SHP77 treated with DMSO at 0.1 percent for 48 hours (cell line): ENCODE measurements at regions not wholly inside any gene's neighbourhood (a gene's known extent, or its start where the extent isn't known, plus 50 kb on each side); places are given as distances from the start of the nearest gene placed in this dataset.
A peak's percentile ranks its signal among the peaks of the same experiment; 100 is the strongest.

Experiments used
- DNase-seq: peaks from one replicate; lab custom pipeline; 2025; lab: John Stamatoyannopoulos, UW

GRCh38 chr15:98144388-98144787, 183.9 kb downstream of the ARRDC4 start:
- DNase-seq = no peak

GRCh38 chr15:98146031-98146820, 185.7 kb downstream of the ARRDC4 start:
- DNase-seq = no peak

- no peak for DNase-seq
Observed at GRCh38 chr15:98147415-98147814, 186.9 kb downstream of the ARRDC4 start.

GRCh38 chr15:98150084-98150483, 189.6 kb downstream of the ARRDC4 start:
- DNase-seq = no peak

GRCh38 chr15:98150536-98150935, 190.0 kb downstream of the ARRDC4 start:
- no peak for DNase-seq

- DNase-seq = no peak
Observed at GRCh38 chr15:98151096-98151495, 190.6 kb downstream of the ARRDC4 start.

- DNase-seq = no peak
Observed at GRCh38 chr15:98152156-98152555, 191.7 kb downstream of the ARRDC4 start.

GRCh38 chr15:98154863-98155262, 194.4 kb downstream of the ARRDC4 start:
- no peak for DNase-seq

- DNase-seq = no peak
Observed at GRCh38 chr15:98155356-98155755, 194.9 kb downstream of the ARRDC4 start.

- no peak for DNase-seq
Observed at GRCh38 chr15:98160236-98160635, 199.7 kb downstream of the ARRDC4 start.

GRCh38 chr15:98163319-98164045, 203.0 kb downstream of the ARRDC4 start:
- no peak for DNase-seq

- no peak for DNase-seq
Observed at GRCh38 chr15:98164571-98164970, 204.1 kb downstream of the ARRDC4 start.

- no peak for DNase-seq
Observed at GRCh38 chr15:98164986-98165385, 204.5 kb downstream of the ARRDC4 start.

- DNase-seq = no peak
Observed at GRCh38 chr15:98167722-98168268, 207.3 kb downstream of the ARRDC4 start.

- DNase-seq = no peak
Observed at GRCh38 chr15:98169551-98169950, 209.0 kb downstream of the ARRDC4 start.

- DNase-seq = no peak
Observed at GRCh38 chr15:98174286-98174685, 213.8 kb downstream of the ARRDC4 start.

- no peak for DNase-seq
Observed at GRCh38 chr15:98174841-98175240, 214.3 kb downstream of the ARRDC4 start.

- peak; percentile 3 for DNase-seq
Observed at GRCh38 chr15:98177966-98178592, 217.6 kb downstream of the ARRDC4 start.

GRCh38 chr15:98178861-98179260, 218.4 kb downstream of the ARRDC4 start:
- no peak for DNase-seq

GRCh38 chr15:98187549-98187948, 227.0 kb downstream of the ARRDC4 start:
- no peak for DNase-seq

- no peak for DNase-seq
Observed at GRCh38 chr15:98190914-98191313, 230.4 kb downstream of the ARRDC4 start.

GRCh38 chr15:98195796-98196195, 235.3 kb downstream of the ARRDC4 start:
- no peak for DNase-seq

GRCh38 chr15:98196371-98196770, 235.9 kb downstream of the ARRDC4 start:
- DNase-seq = no peak
